Caco-2 (cell line): ENCODE measurements at regions not wholly inside any gene's neighbourhood (a gene's known extent, or its start where the extent isn't known, plus 50 kb on each side); places are given as distances from the start of the nearest gene placed in this dataset.

ENCODE experiments used
- BruUV-seq: library from RNA; stranded (reverse); fragments of 400-500 nt; replicated peaks from 2 replicates; lab custom pipeline; 2021; lab: Mats Ljungman, UMichigan
- CTCF ChIA-PET: fragments of 300-600 bp; sonication (Branson Sonifier 250); formaldehyde crosslinking; loops from one replicate; lab custom pipeline; 2022; ENCODE audit warnings: antibody characterized with exemption; lab: Charles Lee
- POLR2A ChIA-PET: fragments of 300-600 bp; sonication (Branson Sonifier 250); formaldehyde crosslinking; loops from one replicate; lab custom pipeline; 2022; ENCODE audit warnings: antibody characterized with exemption; lab: Charles Lee
- DNase-seq, 2 experiments: peaks; one replicate each; pipeline versions ENCODE4 v3.0.0 to v3.0.0-alpha.2; 2020 to 2022
- H3K27me3 ChIP-seq: replicated peaks from 2 replicates; pipeline ENCODE4 v1.6.0; 2011; ENCODE audit warnings: low read length; ENCODE audit not compliant: control insufficient read depth, insufficient read depth
- H3K36me3 ChIP-seq: 2 replicates; pipeline ENCODE4 v1.5.1; 2011; ENCODE audit warnings: low read length; ENCODE audit not compliant: control insufficient read depth, insufficient read depth
- H3K4me1 ChIP-seq: fragments of 250-450 bp; sonication (Bioruptor Pico); 2 replicates; pipeline ENCODE4 v1.5.1; 2020; ENCODE audit warnings: mild to moderate bottlenecking
- H3K4me3 ChIP-seq: 2 replicates; pipeline ENCODE4 v1.5.1; 2011; ENCODE audit warnings: low read depth, mild to moderate bottlenecking, control low read depth, low read length
- H3K9me3 ChIP-seq: fragments of 250-450 bp; sonication (Bioruptor Pico); 2 replicates; pipeline ENCODE4 v1.5.1; 2020; ENCODE audit warnings: mild to moderate bottlenecking, moderate library complexity
- H3K27ac Mint-ChIP-seq: one replicate; pipeline ENCODE4 v1.8.0; 2022; ENCODE audit warnings: mixed read lengths; ENCODE audit not compliant: unreplicated experiment
- H3K27me3 Mint-ChIP-seq: one replicate; pipeline ENCODE4 v1.8.0; 2022; ENCODE audit warnings: mixed read lengths; ENCODE audit not compliant: insufficient read depth, unreplicated experiment
- H3K36me3 Mint-ChIP-seq: one replicate; pipeline ENCODE4 v1.8.0; 2022; ENCODE audit warnings: mild to moderate bottlenecking, mixed read lengths; ENCODE audit not compliant: insufficient read depth, unreplicated experiment
- H3K4me1 Mint-ChIP-seq: one replicate; pipeline ENCODE4 v1.8.0; 2022; ENCODE audit warnings: low read depth, mixed read lengths; ENCODE audit not compliant: unreplicated experiment
- H3K4me3 Mint-ChIP-seq: one replicate; pipeline ENCODE4 v1.8.0; 2022; ENCODE audit warnings: mild to moderate bottlenecking, moderate library complexity, mixed read lengths; ENCODE audit not compliant: unreplicated experiment
- H3K9me3 Mint-ChIP-seq: one replicate; pipeline ENCODE4 v1.8.0; 2022; ENCODE audit warnings: mixed read lengths; ENCODE audit not compliant: unreplicated experiment
- CTCF ChIP-seq, 2 experiments: fragments of 200-600 bp in 1 of 2; IDR thresholded peaks; 1 replicate in 1 of 2; 2 replicates in 1 of 2; pipeline versions ENCODE4 v1.5.1 to v1.8.0; 2011 to 2022; ENCODE audit warnings: antibody characterized with exemption in 1 of 2, control low read depth in 1 of 2, inconsistent platforms in 1 of 2, low read depth in 1 of 2, low read length in 1 of 2, mild to moderate bottlenecking in 1 of 2, moderate library complexity in 1 of 2; ENCODE audit not compliant: insufficient read depth in 1 of 2, severe bottlenecking in 1 of 2, unreplicated experiment in 1 of 2
- intact Hi-C: fragments of 100-400 bp; cut with micrococcal nuclease; formaldehyde crosslinking; loops from one replicate; pipeline ENCODE4 v1.10.0; 2022; ENCODE audit not compliant: unreplicated experiment

GRCh38 chr11:87398931-87399330 lies 361.2 kb downstream of the TMEM135 start:
- Histone ChIP-seq H3K27me3 (no peaks in the 10 kb centered on the region), H3K4me3 (no peak overlapping the region), H3K4me1 (no peaks in the 10 kb centered on the region), H3K36me3 (no peaks in the 10 kb centered on the region), H3K9me3 (peaks cover 3% of the 10 kb centered on the region)
- peaks cover 9% of the 10 kb centered on the region for H3K9me3 Mint-ChIP-seq
- POLR2A ChIA-PET = no interaction called here
- H3K27me3 Mint-ChIP-seq = no peaks in the 10 kb centered on the region
- no peaks in the 10 kb centered on the region for H3K36me3 Mint-ChIP-seq
- no peak for DNase-seq
- H3K4me3 Mint-ChIP-seq = no peak overlapping the region
- peaks cover 6% of the 10 kb centered on the region for H3K4me1 Mint-ChIP-seq
- no TSS peak for BruUV-seq
- CTCF ChIA-PET = no interaction called here
- no peak for TF ChIP-seq CTCF (IDR thresholded peaks at IDR 0.05; ENCODE audit: insufficient read depth in 1 of 2, low read depth in 1 of 2, low read length in 1 of 2, severe bottlenecking in 1 of 2, unreplicated experiment in 1 of 2)
- intact Hi-C loops = no loop called here
- H3K27ac Mint-ChIP-seq = no peak overlapping the region

DNA sequence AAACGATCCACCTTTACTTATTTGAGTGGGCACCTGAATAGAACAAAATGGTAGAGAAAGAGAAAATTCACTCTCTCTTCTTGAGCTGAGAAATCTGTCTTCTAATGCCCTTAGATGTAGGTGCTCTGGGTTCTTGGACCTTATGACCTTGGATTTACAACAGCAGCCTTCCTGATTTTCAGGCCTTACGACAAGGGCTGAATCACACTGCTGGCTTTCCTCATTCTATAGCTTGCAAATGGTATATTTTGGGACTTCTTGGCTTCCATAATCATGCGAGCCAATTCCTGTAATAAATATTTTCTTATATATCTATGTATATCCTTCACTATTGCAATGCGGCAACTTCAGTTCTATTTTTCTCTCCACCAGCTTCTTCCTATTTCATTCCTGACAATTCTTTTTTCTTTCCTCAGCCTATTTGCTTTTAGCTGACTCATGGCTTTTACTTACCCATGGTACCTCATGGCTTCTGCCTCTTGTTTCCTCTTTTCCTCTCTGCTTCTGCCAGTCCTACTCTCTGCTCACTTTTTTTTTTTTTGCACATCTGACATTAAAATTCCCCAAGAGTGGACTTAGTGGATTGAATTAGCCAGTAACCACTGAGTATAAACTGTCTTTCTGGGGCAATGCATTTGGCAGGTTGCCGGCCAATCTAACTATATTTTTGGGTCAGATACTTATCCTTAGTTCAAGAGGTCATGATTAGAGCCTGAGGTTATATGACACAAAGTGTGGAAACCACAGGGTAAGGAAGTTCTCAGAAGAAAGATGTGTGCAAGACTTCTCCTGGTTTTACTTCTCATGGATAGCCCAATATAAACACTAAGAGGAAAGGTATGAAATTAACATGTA lies 359.5 kb downstream of the TMEM135 start:
- no peaks in the 10 kb centered on the region for H3K27me3 ChIP-seq
- Mint-ChIP-seq H3K27ac (no peak overlapping the region), H3K4me1 (peaks cover 6% of the 10 kb centered on the region), H3K4me3 (no peak overlapping the region), H3K36me3 (no peaks in the 10 kb centered on the region), H3K27me3 (peaks cover 5% of the 10 kb centered on the region), H3K9me3 (peaks cover 9% of the 10 kb centered on the region)
- H3K36me3 ChIP-seq = no peaks in the 10 kb centered on the region
- intact Hi-C loops = loop anchor here (2.0 kb wide), 1 partner anchor 20 kb away; no protein-coding TSS in a partner anchor
- H3K4me3 ChIP-seq = no peak overlapping the region
- DNase-seq = no peak
- ChIA-PET POLR2A (no interaction called here), CTCF (no interaction called here)
- BruUV-seq = no TSS peak
- TF ChIP-seq CTCF (IDR thresholded peaks at IDR 0.05; ENCODE audit: insufficient read depth in 1 of 2, low read depth in 1 of 2, low read length in 1 of 2, severe bottlenecking in 1 of 2, unreplicated experiment in 1 of 2) = no peak
- no peaks in the 10 kb centered on the region for H3K4me1 ChIP-seq
- peaks cover 3% of the 10 kb centered on the region for H3K9me3 ChIP-seq

GRCh38 chr11:87394924-87395323 lies 357.2 kb downstream of the TMEM135 start:
- Histone ChIP-seq H3K9me3 (peaks cover 3% of the 10 kb centered on the region; the same call in 1 of the 2 replicates), H3K36me3 (no peaks in the 10 kb centered on the region), H3K4me1 (no peaks in the 10 kb centered on the region), H3K27me3 (no peaks in the 10 kb centered on the region), H3K4me3 (no peak overlapping the region)
- ChIA-PET CTCF (no interaction called here), POLR2A (no interaction called here)
- intact Hi-C loops = no loop called here
- H3K9me3 Mint-ChIP-seq = peaks cover 9% of the 10 kb centered on the region
- H3K4me3 Mint-ChIP-seq = no peak overlapping the region
- H3K27me3 Mint-ChIP-seq = peaks cover 8% of the 10 kb centered on the region
- peaks cover 6% of the 10 kb centered on the region for H3K4me1 Mint-ChIP-seq
- H3K27ac Mint-ChIP-seq = no peak overlapping the region
- no peaks in the 10 kb centered on the region for H3K36me3 Mint-ChIP-seq
- DNase-seq = no peak
- TF ChIP-seq CTCF (IDR thresholded peaks at IDR 0.05; ENCODE audit: insufficient read depth in 1 of 2, low read depth in 1 of 2, low read length in 1 of 2, severe bottlenecking in 1 of 2, unreplicated experiment in 1 of 2) = no peak
- BruUV-seq = no TSS peak
